Left ventricle myocardium superior (tissue), 1 donor: ENCODE measurements at regions not wholly inside any gene's neighbourhood (a gene's known extent, or its start where the extent isn't known, plus 50 kb on each side); places are given as distances from the start of the nearest gene placed in this dataset.
"Not testable (repeated sequence)": the region's sequence is repeated elsewhere in the genome, so short reads cannot be mapped to it uniquely, and the experiment has no call there.

Experiments
- ATAC-seq: fragments of 200-7000 bp; cut with Tn5 transposase; one replicate; pipeline ENCODE4 v1.9.1; 2020; ENCODE audit warnings: mild to moderate bottlenecking, moderate library complexity
- DNase-seq: peaks from one replicate; pipeline ENCODE4 v3.0.0-alpha.2; 2020
- intact Hi-C: fragments of 100-400 bp; cut with micrococcal nuclease; formaldehyde crosslinking; loops from one replicate; pipeline ENCODE4 v1.11.0; 2022
- donor health status: DM: no; HTN: yes; CAD: no; lungs with severe emphysema.

DNA sequence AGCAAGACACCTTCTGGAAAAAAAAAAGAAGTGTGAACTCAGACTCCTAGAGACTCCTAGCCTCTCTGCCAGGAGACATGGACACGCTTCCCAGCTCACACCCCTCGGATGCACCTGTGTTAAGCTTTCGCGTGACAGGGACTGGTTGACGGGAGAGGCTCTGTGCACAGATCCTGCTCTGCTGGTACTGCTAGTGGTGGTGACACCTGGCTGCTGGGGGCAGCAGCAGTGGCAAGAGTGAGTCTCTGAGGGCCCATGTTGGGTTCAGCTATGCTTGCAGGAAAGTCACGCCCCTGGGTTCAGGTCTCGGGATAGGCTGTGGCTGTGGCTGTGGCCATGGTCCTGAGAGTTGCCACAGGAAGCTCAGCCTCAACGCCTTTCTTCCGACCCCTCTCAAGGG, 81.1 kb downstream of the XRCC2 start:
- intact Hi-C loops: no loop called here
- DNase-seq: no peak
- ATAC-seq: no peak

DNA sequence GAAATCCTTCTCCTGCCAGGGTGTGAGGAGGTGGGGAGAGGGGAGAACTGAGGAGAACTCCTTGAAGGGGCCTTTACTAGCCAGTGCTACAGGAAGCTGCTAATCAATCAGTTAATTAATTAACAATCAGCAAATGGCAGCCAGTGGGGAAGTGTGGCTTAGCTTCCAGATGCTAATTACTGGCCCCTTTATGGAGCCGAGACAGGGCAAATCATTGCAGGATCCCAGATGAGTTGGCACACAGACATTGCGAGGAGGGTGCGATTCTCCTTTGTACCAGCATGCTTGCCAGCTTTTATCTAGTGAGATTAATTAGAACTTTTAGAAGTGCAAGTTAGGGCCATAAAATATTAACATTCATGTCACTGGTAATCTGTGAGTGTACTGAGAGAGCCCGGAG, 84.0 kb downstream of the XRCC2 start:
- no peak for ATAC-seq
- DNase-seq: no peak
- intact Hi-C loops: no loop called here

DNA sequence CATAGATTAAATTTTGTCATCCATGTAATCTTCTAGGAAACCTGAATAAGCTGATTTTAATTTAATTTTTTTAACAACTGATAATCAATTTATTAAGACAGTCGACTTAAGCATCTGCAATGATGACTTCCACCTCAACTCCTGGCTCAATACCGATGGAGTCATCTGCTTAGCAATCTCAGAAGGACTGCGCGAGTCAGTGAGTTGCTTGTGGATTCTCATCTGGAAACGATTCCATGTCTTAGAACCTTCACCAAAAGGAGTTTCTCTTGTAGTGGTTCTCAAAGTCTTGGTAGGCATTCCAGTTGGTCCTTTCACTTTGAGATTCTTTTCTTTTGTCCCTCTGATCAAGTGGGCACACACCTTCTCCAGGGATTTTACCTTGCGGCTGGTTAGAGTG, 85.5 kb downstream of the XRCC2 start:
- intact Hi-C loops: no loop called here
- DNase-seq (no peak), ATAC-seq (no peak)

GRCh38 chr7:152589821-152590220, 86.1 kb downstream of the XRCC2 start:
- DNase-seq, ATAC-seq, intact Hi-C loops: not testable (repeated sequence)

GRCh38 chr7:152588350-152588749, 87.6 kb downstream of the XRCC2 start:
- intact Hi-C loops: no loop called here
- DNase-seq (no peak), ATAC-seq (no peak)

- intact Hi-C loops: no loop called here
- DNase-seq: no peak
- no peak for ATAC-seq
Measured at GRCh38 chr7:152587366-152587765, 88.6 kb downstream of the XRCC2 start.

DNA sequence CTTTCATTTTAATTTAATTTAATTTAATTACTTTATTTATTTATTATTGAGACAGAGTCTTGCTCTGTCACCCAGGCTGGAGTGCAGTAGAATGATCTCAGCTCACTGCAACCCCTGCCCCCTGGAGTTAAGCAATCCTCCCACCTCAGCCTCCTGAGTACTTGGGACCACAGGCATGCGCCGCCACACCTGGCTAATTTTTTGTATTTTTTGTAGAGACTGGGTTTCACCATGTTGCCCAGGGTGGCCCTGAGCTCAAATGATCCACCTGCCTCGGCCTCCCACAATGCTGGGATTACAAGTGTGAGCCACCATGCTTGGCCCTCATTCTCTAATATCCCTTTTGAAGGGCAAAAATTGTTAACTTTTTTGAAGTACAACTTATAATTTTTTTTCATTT, 92.9 kb downstream of the XRCC2 start:
- intact Hi-C loops: no loop called here
- ATAC-seq (no peak), DNase-seq (no peak)

DNA sequence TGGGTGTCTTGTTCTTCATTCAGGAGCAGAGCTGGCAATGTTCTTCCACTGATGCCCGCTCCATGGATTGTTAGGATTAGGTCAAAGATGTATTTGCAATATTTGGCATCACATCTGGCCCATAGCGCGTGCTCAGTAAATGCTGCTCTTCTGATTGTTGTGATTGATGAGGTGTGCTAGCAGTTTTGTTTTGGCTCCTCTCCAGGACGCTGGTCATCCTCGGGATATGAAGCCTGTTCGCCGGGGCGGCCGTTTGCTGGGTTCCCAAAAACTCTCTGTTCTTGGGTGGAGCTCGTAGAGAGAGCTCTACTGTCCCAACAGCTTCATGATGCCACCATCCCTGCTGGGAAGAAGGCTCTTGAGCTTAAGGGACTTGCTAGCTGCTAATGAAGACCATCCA, 96.9 kb downstream of the XRCC2 start:
- ATAC-seq (no peak), DNase-seq (no peak)
- intact Hi-C loops: no loop called here

GRCh38 chr7:152577339-152577738, 98.6 kb downstream of the XRCC2 start:
- ATAC-seq: no peak
- intact Hi-C loops: no loop called here
- DNase-seq: no peak

- intact Hi-C loops: no loop called here
- no peak for ATAC-seq
- no peak for DNase-seq
Measured at GRCh38 chr7:152574892-152575548, 100.9 kb downstream of the XRCC2 start.

DNA sequence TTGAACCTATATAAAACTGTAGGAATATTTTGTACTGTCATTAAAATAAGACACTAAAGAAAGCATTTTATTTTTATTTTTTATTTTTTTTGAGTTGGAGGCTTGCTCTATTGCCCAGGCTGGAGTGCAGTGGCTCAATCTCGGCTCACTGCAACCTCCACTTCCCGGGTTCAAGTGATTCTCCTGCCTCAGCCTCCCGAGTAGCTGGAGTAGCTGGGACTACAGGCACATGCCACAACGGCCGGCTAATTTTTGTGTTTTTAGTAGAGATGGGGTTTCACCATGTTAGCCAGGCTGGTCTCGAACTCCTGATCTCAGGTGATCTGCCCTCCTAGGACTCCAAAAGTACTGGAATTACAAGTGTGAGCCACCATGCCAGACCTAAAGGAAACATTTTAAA, 102.8 kb downstream of the XRCC2 start:
- DNase-seq, ATAC-seq, intact Hi-C loops: not testable (repeated sequence)

GRCh38 chr7:152572101-152572500, 103.8 kb downstream of the XRCC2 start:
- no peak for DNase-seq
- intact Hi-C loops: no loop called here
- no peak for ATAC-seq

GRCh38 chr7:152571068-152571467, 104.9 kb downstream of the XRCC2 start:
- ATAC-seq: no peak
- intact Hi-C loops: no loop called here
- no peak for DNase-seq

GRCh38 chr7:152568972-152569371, 107.0 kb downstream of the XRCC2 start:
- intact Hi-C loops: no loop called here

GRCh38 chr7:152565731-152566130, 110.2 kb downstream of the XRCC2 start:
- intact Hi-C loops: no loop called here
- DNase-seq (no peak), ATAC-seq (no peak)

More at GRCh38 chr7:152568972-152569371, 107.0 kb downstream of the XRCC2 start:
- ATAC-seq (no peak), DNase-seq (no peak)

DNA sequence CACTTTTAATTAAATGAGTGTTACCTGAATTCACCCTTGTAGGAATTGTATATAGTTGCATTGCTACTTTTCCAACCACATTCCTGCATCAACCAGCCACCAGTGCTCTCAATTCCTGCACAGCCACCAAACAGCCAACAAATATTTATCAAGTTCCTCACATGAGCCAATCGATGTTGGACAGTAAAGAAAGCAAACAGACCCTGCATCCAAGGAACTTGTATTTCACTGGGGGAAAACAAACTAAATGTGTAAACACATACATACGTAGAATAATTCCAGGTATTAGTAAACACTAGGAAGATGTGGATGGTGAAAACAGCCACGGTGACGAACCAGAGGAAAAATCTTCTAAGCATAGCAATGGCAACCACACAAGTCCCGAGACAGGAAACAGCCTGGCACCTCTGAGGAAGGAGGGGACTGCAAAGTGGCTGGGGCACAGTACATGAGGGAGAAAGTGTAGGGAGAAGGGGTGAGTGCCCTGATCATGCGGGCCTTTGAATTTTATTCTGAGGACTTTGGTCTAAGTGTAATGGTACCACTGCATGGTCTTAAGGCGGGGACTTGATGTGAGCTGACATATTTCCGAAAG, 111.2 kb downstream of the XRCC2 start:
- DNase-seq: no peak
- intact Hi-C loops: no loop called here
- ATAC-seq: no peak

- intact Hi-C loops: no loop called here
- ATAC-seq (no peak), DNase-seq (no peak)
Measured at GRCh38 chr7:152556013-152556755, 119.8 kb downstream of the XRCC2 start.

DNA sequence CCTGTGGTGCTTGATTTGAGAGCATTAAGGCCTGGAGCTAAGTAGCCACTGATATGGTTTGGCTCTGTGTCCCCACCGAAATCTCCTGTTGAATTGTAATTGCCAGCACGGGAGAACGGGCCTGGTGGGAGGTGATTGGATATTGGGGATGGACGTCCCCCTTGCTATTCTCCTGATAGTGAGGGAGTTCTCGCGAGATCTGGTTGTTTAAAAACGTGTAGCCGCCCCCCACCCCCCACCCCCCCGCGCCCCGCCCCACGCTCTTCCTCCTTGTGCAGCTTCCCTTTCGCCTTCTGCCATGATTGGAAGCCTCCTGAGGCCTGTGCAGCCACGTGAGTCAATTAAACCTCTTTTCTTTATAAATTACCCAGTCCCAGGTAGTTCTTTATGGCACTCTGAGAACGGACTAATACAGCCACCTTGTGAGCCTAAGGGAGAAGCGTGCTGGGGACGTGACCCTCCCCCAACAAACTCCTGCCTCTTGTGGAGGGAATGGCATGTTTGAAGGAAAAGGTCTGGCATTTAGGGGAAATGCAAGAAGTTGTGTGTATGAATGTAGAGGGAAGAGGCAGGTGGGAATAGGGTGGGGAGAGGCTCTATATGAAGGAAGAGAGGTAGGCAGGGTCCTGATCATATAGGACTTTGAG, 118.0 kb upstream of the KMT2C start:
- ATAC-seq: no peak
- intact Hi-C loops: no loop called here
- DNase-seq: no peak

- intact Hi-C loops: no loop called here
- ATAC-seq (no peak), DNase-seq (no peak)
Measured at GRCh38 chr7:152551304-152552036, 115.7 kb upstream of the KMT2C start.
